Posterior vena cava (tissue), 2 donors: ENCODE measurements at regions not wholly inside any gene's neighbourhood (a gene's known extent, or its start where the extent isn't known, plus 50 kb on each side); places are given as distances from the start of the nearest gene placed in this dataset.
"Not testable (repeated sequence)": the region's sequence is repeated elsewhere in the genome, so short reads cannot be mapped to it uniquely, and the experiment has no call there.

Experiments
- DNase-seq: peaks from one replicate; pipeline ENCODE4 v3.0.0-alpha.2; 2020; ENCODE audit warnings: low spot score
- intact Hi-C, 2 donors: fragments of 100-400 bp; cut with DNase I; formaldehyde crosslinking; loops; one replicate each; pipeline versions ENCODE4 v1.14.1 to v1.14.2; 2022 to 2023
- donor health status: DM: yes; HTN: yes; CAD: no.
- donor health status: DM: yes; HTN: yes; CAD: no.

- intact Hi-C loops, result no loop called here
- DNase-seq, result no peak
These were observed 145.6 kb downstream of the SMIM20 start for GRCh38 chr4:26059391-26060154.

GRCh38 chr4:26060286-26060685 is 146.3 kb downstream of the SMIM20 start:
- intact Hi-C loops, result no loop called here
- DNase-seq, result no peak

GRCh38 chr4:26061248-26061986 is 147.4 kb downstream of the SMIM20 start:
- intact Hi-C loops, result no loop called here
- no peak for DNase-seq

DNA sequence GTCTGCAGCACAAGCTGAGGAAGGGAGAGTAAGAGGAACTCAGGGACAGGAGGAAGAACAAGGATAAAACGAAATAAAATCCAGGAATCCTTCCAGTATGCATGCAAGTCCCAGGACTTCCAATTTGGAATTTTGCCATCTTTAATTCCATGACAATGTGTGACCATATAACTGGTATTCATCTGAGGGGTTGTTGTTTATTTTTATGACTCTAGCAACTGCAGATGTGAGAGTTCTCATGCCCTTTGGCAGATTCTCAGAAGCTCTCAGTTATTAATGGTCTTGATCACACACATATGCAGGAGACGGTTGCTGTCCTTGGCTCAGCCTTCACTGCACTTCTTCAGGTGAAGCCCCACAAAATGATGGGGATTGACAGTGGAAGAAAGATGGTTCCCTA is 148.2 kb downstream of the SMIM20 start:
- intact Hi-C loops, result no loop called here
- no peak for DNase-seq

- DNase-seq, intact Hi-C loops: not testable (repeated sequence)
These were observed 150.0 kb downstream of the SMIM20 start for GRCh38 chr4:26064009-26064408.

DNA sequence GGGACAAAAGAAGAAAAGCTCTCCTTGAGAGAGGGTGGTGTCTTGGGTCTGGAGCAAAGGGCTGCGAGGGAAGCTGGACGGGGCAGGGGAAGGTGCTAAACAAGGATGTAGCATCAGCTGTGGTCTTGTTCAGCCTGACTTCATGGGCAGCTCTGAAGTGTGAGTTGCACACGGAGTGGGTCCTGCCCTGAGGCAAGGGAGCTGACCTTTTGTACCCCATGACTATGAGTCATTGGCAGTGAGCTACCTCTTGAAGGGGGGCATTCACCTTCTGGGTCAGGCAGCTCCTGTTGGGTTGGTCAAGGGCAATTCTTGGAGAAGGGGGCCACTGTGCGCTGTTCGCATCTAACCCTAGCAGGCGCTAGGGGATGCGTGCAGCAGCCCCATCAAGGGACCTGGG is 151.8 kb downstream of the SMIM20 start:
- DNase-seq, result no peak
- intact Hi-C loops, result no loop called here

GRCh38 chr4:26067035-26067434 is 153.0 kb downstream of the SMIM20 start:
- no peak for DNase-seq
- intact Hi-C loops, result no loop called here

DNA sequence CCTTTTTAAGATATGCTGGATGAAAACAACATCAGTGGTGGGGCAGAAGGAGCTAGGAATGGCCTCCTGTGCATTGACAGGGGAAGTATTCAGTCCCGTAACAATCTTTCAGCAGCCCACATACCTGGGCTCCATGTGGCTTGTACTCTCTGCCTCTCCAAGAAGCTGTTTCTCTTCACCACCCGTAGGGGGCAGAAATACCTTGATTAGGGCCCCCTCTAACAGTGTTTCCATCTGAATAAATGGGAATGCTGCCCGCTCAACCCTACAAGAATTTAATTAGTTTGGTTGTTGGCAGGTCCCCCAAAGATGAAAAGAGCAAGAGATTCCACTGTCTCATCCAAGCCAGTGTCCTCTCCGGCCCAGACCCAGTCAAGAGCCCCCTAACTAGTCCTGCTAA is 155.2 kb downstream of the SMIM20 start:
- intact Hi-C loops, result no loop called here
- no peak for DNase-seq

DNA sequence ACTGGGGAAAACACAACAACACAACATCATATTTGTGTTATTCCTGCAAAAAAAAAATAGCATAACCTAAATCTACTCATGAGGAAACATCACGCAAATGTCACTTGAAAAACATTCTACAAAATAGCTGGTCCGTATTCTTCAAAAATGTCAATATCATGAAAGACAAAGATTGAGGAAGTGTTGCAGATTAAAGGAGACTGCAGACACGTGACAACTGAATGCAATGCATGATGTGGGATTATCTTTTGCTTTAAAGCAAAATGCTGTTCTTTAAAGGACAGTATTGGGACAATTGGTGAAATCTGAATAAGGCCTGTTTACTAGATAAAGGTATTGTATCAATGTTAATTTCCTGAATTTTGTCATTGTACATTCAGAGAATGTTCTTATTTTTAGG is 157.7 kb downstream of the SMIM20 start:
- intact Hi-C loops, result no loop called here
- no peak for DNase-seq

GRCh38 chr4:26073886-26074560 is 160.0 kb downstream of the SMIM20 start:
- no peak for DNase-seq
- intact Hi-C loops, result no loop called here

GRCh38 chr4:26074712-26075430 is 160.9 kb downstream of the SMIM20 start:
- intact Hi-C loops, result no loop called here
- DNase-seq, result no peak

DNA sequence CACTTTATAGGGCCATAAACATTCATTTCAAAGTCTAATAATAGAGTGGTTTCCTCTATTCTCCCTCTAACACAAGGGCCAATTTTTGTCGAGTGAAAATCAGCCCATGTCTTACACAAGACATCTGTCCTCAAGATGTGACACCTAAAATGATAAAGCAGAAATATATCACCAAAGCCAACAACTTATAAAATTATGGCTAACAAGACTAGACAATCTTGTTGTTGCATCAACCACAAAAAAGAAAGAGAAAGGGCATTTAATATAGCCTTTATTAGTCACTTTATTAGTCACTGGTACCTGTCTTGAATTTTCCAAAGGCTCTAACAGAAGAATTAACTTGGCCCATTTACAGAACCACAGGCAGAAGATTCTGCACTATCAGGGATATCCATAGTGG is 161.6 kb downstream of the SMIM20 start:
- intact Hi-C loops, result no loop called here
- no peak for DNase-seq

GRCh38 chr4:26076000-26076587 is 162.1 kb downstream of the SMIM20 start:
- intact Hi-C loops, result no loop called here
- no peak for DNase-seq

DNA sequence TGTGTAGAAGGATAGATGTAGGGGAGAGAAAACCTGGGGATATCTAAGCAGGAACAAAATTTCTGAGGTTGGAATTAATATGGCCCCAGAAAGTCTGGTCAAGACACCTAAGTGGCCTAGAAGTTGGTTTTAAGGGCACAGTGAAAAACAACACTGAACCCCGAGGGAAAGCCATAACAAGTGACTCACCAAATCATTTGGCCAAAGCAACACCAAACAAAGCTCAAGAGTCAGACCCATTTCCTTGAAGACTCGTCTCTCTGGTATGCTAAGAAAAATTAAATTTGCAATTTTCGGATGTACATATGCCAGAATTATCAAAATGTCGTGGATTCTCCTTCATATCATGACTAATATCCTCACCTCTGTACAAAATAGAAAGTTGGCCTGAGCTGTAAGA is 162.9 kb downstream of the SMIM20 start:
- no peak for DNase-seq
- intact Hi-C loops, result no loop called here

- no peak for DNase-seq
- intact Hi-C loops, result no loop called here
These were observed 163.7 kb downstream of the SMIM20 start for GRCh38 chr4:26077756-26078155.

- no peak for DNase-seq
- intact Hi-C loops, result no loop called here
These were observed 167.0 kb downstream of the SMIM20 start for GRCh38 chr4:26080870-26081628.

DNA sequence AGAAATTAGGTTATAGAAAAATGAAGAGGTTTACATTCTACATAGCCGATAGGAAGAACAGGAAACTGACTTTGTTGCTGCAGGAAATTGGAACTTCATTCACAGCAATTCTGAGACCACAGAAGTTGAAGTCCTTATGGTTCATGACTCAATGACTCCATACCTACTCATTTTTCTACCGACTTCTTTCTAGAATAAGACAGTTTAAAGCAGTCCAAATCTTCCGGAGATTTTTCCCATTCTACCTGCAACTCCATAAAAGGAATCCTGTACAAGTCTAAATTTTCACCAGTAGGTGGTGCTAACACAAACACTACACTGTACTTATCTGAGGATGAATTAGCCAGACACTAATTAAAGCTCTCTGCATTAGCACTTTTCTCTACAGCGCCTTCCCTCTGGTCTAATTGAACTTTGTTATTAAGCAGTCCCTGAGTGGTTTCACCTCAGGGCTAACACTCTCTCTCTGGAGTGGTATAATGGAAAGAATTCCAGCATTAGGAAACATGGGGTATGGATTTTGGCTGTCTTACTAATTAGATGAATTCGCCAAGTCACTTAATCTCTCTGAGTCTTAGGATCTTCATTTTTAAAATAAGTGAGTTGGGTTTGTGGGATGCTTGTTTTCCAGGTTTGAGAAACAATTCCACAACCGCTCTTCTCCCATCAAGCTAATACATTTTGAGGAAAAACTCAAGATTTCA is 167.9 kb downstream of the SMIM20 start:
- intact Hi-C loops, result no loop called here
- DNase-seq, result no peak

GRCh38 chr4:26082565-26082964 is 168.5 kb downstream of the SMIM20 start:
- intact Hi-C loops, result no loop called here

More at GRCh38 chr4:26082565-26082964, 168.5 kb downstream of the SMIM20 start:
- no peak for DNase-seq
